ENCODE measurements at regions not wholly inside any gene's neighbourhood (a gene's known extent, or its start where the extent isn't known, plus 50 kb on each side); places are given as distances from the start of the nearest gene placed in this dataset. TPM values are rescaled to one million over a fixed set of nuclear protein-coding genes. Genes with fewer than 3 reads are reported as not detected.

- no peaks in the 10 kb centered on the region for H3K36me3 ChIP-seq (ENCODE audit: control insufficient read depth, insufficient read depth, low read length)
- H4K5ac ChIP-seq (ENCODE audit: low read length): no peak overlapping the region
- H3K27ac ChIP-seq (ENCODE audit: low read depth, low read length): no peak overlapping the region
- H2BK15ac ChIP-seq (replicated peaks; ENCODE audit: low read depth): no peak overlapping the region
- no peaks in the 10 kb centered on the region for H3K79me2 ChIP-seq (ENCODE audit: control insufficient read depth, insufficient read depth, low read length)
- no peaks in the 10 kb centered on the region for H3K4me1 ChIP-seq (ENCODE audit: control insufficient read depth, low read depth, low read length)
- H2AK5ac ChIP-seq (ENCODE audit: low read length): no peak overlapping the region
- H3K56ac ChIP-seq (ENCODE audit: low read length): no peak overlapping the region
- no peaks in the 10 kb centered on the region for H3K79me1 ChIP-seq (ENCODE audit: low read length)
- H2BK120ac ChIP-seq (ENCODE audit: low read depth, low read length): no peak overlapping the region
- H3K4me3 ChIP-seq (ENCODE audit: low read length): no peak overlapping the region
- no peak for DNase-seq
- no peak overlapping the region for H4K8ac ChIP-seq (ENCODE audit: low read depth, low read length)
- no peak overlapping the region for H3K9ac ChIP-seq (ENCODE audit: low read length)
- no peak overlapping the region for H3K4ac ChIP-seq (ENCODE audit: low read depth, low read length)
- H3K18ac ChIP-seq (ENCODE audit: low read length): no peak overlapping the region
- H3K4me2 ChIP-seq (ENCODE audit: low read length): no peak overlapping the region
- H3K23ac ChIP-seq (ENCODE audit: low read length): no peak overlapping the region
- no peak overlapping the region for H2BK5ac ChIP-seq (ENCODE audit: low read length)
- no peaks in the 10 kb centered on the region for H3K27me3 ChIP-seq (ENCODE audit: insufficient read depth, low read length, poor library complexity)
Observed at GRCh38 chr12:29081101-29081500, 68.0 kb upstream of the FAR2 start.

GRCh38 chr12:29082522-29082921, 66.6 kb upstream of the FAR2 start:
- Histone ChIP-seq H2BK5ac (ENCODE audit: low read length) (no peak overlapping the region), H2BK120ac (ENCODE audit: low read depth, low read length) (no peak overlapping the region), H3K79me2 (ENCODE audit: control insufficient read depth, insufficient read depth, low read length) (no peaks in the 10 kb centered on the region), H4K5ac (ENCODE audit: low read length) (no peak overlapping the region), H3K9ac (ENCODE audit: low read length) (no peak overlapping the region), H3K4me1 (ENCODE audit: control insufficient read depth, low read depth, low read length) (no peaks in the 10 kb centered on the region), H3K36me3 (ENCODE audit: control insufficient read depth, insufficient read depth, low read length) (no peaks in the 10 kb centered on the region), H3K27ac (ENCODE audit: low read depth, low read length) (no peak overlapping the region), H3K56ac (ENCODE audit: low read length) (no peak overlapping the region), H2AK5ac (ENCODE audit: low read length) (no peak overlapping the region), H3K4ac (ENCODE audit: low read depth, low read length) (no peak overlapping the region), H4K8ac (ENCODE audit: low read depth, low read length) (no peak overlapping the region), H3K27me3 (ENCODE audit: insufficient read depth, low read length, poor library complexity) (no peaks in the 10 kb centered on the region), H3K18ac (ENCODE audit: low read length) (no peak overlapping the region), H3K79me1 (ENCODE audit: low read length) (no peaks in the 10 kb centered on the region), H2BK15ac (replicated peaks; ENCODE audit: low read depth) (no peak overlapping the region), H3K23ac (ENCODE audit: low read length) (no peak overlapping the region), H3K4me2 (ENCODE audit: low read length) (no peak overlapping the region), H3K4me3 (ENCODE audit: low read length) (no peak overlapping the region)
- no peak for DNase-seq
- no CpG with 5 or more reads among the region's 4 CpGs for WGBS (ENCODE audit: extremely low coverage, insufficient coverage, low lambda C conversion rate)

- Histone ChIP-seq H2BK5ac (ENCODE audit: low read length) (no peak overlapping the region), H2AK5ac (ENCODE audit: low read length) (no peak overlapping the region), H3K27ac (ENCODE audit: low read depth, low read length) (no peak overlapping the region), H3K9ac (ENCODE audit: low read length) (no peak overlapping the region), H3K79me1 (ENCODE audit: low read length) (no peaks in the 10 kb centered on the region), H3K18ac (ENCODE audit: low read length) (no peak overlapping the region), H3K4me3 (ENCODE audit: low read length) (no peak overlapping the region), H4K8ac (ENCODE audit: low read depth, low read length) (no peak overlapping the region), H2BK15ac (replicated peaks; ENCODE audit: low read depth) (no peak overlapping the region), H3K56ac (ENCODE audit: low read length) (peak overlapping the region; percentile 44), H3K27me3 (ENCODE audit: insufficient read depth, low read length, poor library complexity) (no peaks in the 10 kb centered on the region), H3K23ac (ENCODE audit: low read length) (no peak overlapping the region), H4K5ac (ENCODE audit: low read length) (no peak overlapping the region), H3K4ac (ENCODE audit: low read depth, low read length) (no peak overlapping the region), H3K79me2 (ENCODE audit: control insufficient read depth, insufficient read depth, low read length) (no peaks in the 10 kb centered on the region), H3K4me1 (ENCODE audit: control insufficient read depth, low read depth, low read length) (no peaks in the 10 kb centered on the region), H3K4me2 (ENCODE audit: low read length) (no peak overlapping the region), H3K36me3 (ENCODE audit: control insufficient read depth, insufficient read depth, low read length) (no peaks in the 10 kb centered on the region), H2BK120ac (ENCODE audit: low read depth, low read length) (no peak overlapping the region)
- no CpG with 5 or more reads among the region's 9 CpGs for WGBS (ENCODE audit: extremely low coverage, insufficient coverage, low lambda C conversion rate)
- peak; percentile 65 for DNase-seq
Observed at GRCh38 chr12:29086325-29087271, 62.5 kb upstream of the FAR2 start.

GRCh38 chr12:29088611-29089219, 60.4 kb upstream of the FAR2 start:
- Histone ChIP-seq H3K4me1 (ENCODE audit: control insufficient read depth, low read depth, low read length) (no peaks in the 10 kb centered on the region), H3K79me2 (ENCODE audit: control insufficient read depth, insufficient read depth, low read length) (no peaks in the 10 kb centered on the region), H4K5ac (ENCODE audit: low read length) (no peak overlapping the region), H3K18ac (ENCODE audit: low read length) (no peak overlapping the region), H2BK120ac (ENCODE audit: low read depth, low read length) (no peak overlapping the region), H3K36me3 (ENCODE audit: control insufficient read depth, insufficient read depth, low read length) (no peaks in the 10 kb centered on the region), H4K8ac (ENCODE audit: low read depth, low read length) (no peak overlapping the region), H3K4me2 (ENCODE audit: low read length) (no peak overlapping the region), H3K27ac (ENCODE audit: low read depth, low read length) (no peak overlapping the region), H3K23ac (ENCODE audit: low read length) (no peak overlapping the region), H3K27me3 (ENCODE audit: insufficient read depth, low read length, poor library complexity) (no peaks in the 10 kb centered on the region), H3K4me3 (ENCODE audit: low read length) (no peak overlapping the region), H2BK5ac (ENCODE audit: low read length) (no peak overlapping the region), H3K4ac (ENCODE audit: low read depth, low read length) (no peak overlapping the region), H3K56ac (ENCODE audit: low read length) (no peak overlapping the region), H3K9ac (ENCODE audit: low read length) (no peak overlapping the region), H2AK5ac (ENCODE audit: low read length) (no peak overlapping the region), H2BK15ac (replicated peaks; ENCODE audit: low read depth) (no peak overlapping the region), H3K79me1 (ENCODE audit: low read length) (no peaks in the 10 kb centered on the region)
- peak; percentile 53 for DNase-seq

Small RNA genes in the stretch of these regions (small RNA-seq; reads per million reads assigned to genes)
- gene AC024255.1 (ENCODE audit: insufficient read depth): not detected
